ENCODE measurements at regions not wholly inside any gene's neighbourhood (a gene's known extent, or its start where the extent isn't known, plus 50 kb on each side); places are given as distances from the start of the nearest gene placed in this dataset.

DNA sequence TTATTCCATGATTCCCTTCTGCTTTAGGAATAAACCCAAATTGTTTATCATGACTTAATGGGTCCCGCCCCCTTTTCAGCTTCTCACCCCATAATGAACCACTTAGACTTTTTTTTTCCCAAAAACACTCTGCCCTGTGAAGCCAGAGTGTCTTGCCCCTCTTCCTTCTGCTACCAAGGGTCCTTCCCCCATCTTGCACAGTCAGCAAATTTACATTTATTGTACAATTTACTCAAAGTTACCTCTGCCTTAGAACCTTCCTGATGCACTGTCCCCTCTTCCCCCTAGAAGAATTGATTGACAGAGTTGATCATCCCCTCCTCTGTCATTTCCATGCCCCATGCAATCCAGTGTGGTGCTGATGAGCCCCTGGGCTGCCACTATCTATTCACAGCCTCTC, 101.5 kb upstream of the PPP2R3A start:
- ATAC-seq (replicated peaks in 6 of 8) = no peak
- H3K27ac ChIP-seq = no peak overlapping the region
- 17 to 100% (median 82%) methylated on average over 1 of the region's 1 CpG; no CpG with 5 or more reads in 3 of the 10 experiments for WGBS, 10 experiments
- no peak overlapping the region for H3K4me3 ChIP-seq
- peaks cover 0 to 3% of the 10 kb centered on the region in 2 donors for H3K4me1 ChIP-seq (replicated peaks in 1 of 2)
- in situ Hi-C loops (cut with MboI; ENCODE audit: low pct_unique_long_range_greater_than_20kb in 2 of 9, low sequenced_read_pairs in 9 of 9, unreplicated experiment in 9 of 9) = no loop called here

DNA sequence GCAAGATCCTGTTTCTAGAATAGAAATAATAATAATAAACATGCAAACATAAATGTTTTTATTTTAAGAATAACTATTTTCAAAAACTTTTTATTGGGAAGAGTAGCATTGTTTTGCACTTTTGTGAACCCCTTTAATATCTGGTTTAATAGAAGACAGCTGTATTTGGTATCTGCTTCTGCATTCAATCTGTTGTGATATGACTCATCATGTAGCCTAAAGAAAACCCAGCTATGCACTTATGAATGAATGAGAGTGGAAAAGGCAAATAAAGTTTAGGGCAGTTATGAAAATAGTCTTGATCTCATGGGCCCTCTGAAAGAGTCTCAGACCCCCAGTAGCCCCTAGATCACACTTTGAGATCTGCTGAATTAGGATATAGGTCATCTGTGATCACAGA, 100.4 kb upstream of the PPP2R3A start:
- peak in 2 of 8 experiments; percentile 60 to 62 for ATAC-seq (replicated peaks in 6 of 8)
- Histone ChIP-seq H3K4me3 (no peak overlapping the region), H3K27ac (no peak overlapping the region), H3K4me1 (replicated peaks in 1 of 2) (peaks cover 0 to 3% of the 10 kb centered on the region in 2 donors)
- in situ Hi-C loops (cut with MboI; ENCODE audit: low pct_unique_long_range_greater_than_20kb in 2 of 9, low sequenced_read_pairs in 9 of 9, unreplicated experiment in 9 of 9) = no loop called here

DNA sequence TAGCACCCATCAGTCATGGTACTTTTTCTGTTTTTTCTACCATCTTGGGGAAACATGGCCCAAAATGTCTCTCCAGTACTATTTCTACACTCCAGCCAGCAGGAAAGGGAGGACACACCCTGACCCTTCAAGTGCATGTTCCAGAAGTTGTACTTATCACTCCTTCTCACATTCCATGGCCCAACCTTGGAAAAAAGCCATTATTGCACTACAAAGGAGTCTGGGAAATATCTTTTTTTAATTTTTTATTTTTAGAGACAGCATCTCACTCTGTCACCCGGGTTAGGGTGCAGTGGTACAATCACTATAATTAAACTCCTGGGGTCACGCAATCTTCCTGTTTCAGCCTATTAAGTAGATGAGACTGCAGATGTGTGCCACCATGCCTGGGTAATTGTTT, 100.0 kb upstream of the PPP2R3A start:
- peak in 2 of 8 experiments; percentile 54 to 68 for ATAC-seq (replicated peaks in 6 of 8)
- Histone ChIP-seq H3K4me3 (no peak overlapping the region), H3K27ac (no peak overlapping the region), H3K4me1 (replicated peaks in 1 of 2) (peaks cover 0 to 3% of the 10 kb centered on the region in 2 donors)
- WGBS, 10 experiments = 40 to 86% (median 62%) methylated on average over 1 to 2 of the region's 2 CpGs; no CpG with 5 or more reads in 1 of the 10 experiments
- in situ Hi-C loops (cut with MboI; ENCODE audit: low pct_unique_long_range_greater_than_20kb in 2 of 9, low sequenced_read_pairs in 9 of 9, unreplicated experiment in 9 of 9) = no loop called here

DNA sequence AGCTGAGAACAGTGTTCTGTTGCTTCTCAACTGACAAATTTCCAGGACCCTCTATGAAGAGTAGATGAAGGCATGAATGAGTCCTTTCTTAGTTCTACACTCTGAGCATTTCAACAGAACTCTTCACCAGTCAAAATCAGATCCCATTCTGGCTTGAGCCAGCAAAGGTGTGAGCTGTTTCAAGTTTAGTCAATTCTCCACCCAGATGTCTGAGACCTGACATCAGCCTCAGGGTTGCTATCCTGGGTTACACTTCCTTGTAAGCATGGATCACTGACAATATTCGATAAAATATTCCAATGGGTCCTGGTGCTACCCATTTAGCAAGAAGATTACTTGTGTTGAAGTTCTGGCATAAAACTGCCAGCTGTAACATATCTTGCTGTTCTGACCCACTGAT, 97.6 kb upstream of the PPP2R3A start:
- Histone ChIP-seq H3K4me3 (no peak overlapping the region), H3K4me1 (replicated peaks in 1 of 2) (peaks cover 0 to 3% of the 10 kb centered on the region in 2 donors), H3K27ac (no peak overlapping the region)
- in situ Hi-C loops (cut with MboI; ENCODE audit: low pct_unique_long_range_greater_than_20kb in 2 of 9, low sequenced_read_pairs in 9 of 9, unreplicated experiment in 9 of 9) = no loop called here
- ATAC-seq (replicated peaks in 6 of 8) = no peak
- WGBS, 10 experiments = 0 to 100% (median 67%) methylated on average over 1 of the region's 1 CpG; no CpG with 5 or more reads in 5 of the 10 experiments

DNA sequence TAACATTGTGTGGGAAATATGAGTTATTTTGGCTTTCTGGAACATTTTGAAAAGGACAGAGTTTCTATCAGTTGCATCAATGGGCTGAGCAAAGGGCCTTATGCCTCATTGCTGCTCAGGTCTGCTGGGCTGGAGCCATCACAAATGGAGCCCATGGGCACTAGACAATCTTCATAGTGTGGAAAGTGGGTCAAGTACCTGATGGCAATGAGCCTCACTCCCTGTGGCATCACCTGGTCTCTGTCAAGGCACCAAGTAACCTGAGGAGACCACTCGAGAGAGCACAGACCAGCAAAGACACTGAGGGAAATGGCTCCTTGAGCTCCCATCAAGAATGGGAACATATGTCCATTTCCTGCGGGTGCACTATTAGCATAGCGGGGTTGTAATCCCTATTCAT, 96.7 kb upstream of the PPP2R3A start:
- Histone ChIP-seq H3K4me3 (no peak overlapping the region), H3K27ac (no peak overlapping the region), H3K4me1 (replicated peaks in 1 of 2) (peaks cover 0 to 3% of the 10 kb centered on the region in 2 donors)
- WGBS, 10 experiments = 0 to 95% (median 80%) methylated on average over 1 to 3 of the region's 3 CpGs; no CpG with 5 or more reads in 5 of the 10 experiments
- in situ Hi-C loops (cut with MboI; ENCODE audit: low pct_unique_long_range_greater_than_20kb in 2 of 9, low sequenced_read_pairs in 9 of 9, unreplicated experiment in 9 of 9) = no loop called here
- ATAC-seq (replicated peaks in 6 of 8) = no peak

DNA sequence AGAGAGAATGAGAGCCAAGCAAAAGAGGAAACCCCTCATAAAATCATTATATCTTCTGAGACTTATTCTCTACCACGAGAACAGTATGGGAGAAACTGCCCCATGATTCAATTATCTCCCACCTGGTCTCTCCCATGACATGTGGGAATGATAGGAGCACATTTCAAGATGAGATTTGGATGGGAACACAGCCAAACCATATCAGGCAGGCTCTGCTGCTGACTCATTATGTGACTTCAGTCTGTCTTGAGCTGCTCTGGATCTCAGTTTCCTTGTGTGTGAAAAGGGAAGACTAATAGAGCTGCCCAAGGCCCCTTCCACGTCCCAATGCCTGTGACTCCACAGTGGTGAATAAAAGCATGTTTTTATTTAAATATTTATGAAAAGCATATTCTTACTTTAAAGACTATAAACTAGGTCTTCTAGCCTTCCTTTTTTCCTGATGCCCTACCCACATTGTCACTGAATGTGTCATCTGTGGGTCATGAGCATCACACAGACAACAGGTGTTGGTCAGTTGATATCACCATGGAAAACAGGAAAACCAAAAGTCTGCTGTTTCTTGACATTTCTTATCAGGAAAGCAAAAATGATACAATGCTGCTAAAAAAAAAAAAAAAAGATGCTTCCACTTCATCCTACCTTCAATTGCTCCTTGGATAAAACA, 96.0 kb upstream of the PPP2R3A start:
- Histone ChIP-seq H3K4me1 (replicated peaks in 1 of 2) (peaks cover 0 to 3% of the 10 kb centered on the region in 2 donors), H3K27ac (no peak overlapping the region), H3K4me3 (no peak overlapping the region)
- in situ Hi-C loops (cut with MboI; ENCODE audit: low pct_unique_long_range_greater_than_20kb in 2 of 9, low sequenced_read_pairs in 9 of 9, unreplicated experiment in 9 of 9) = no loop called here
- 6 to 100% (median 57%) methylated on average over 1 to 2 of the region's 2 CpGs; no CpG with 5 or more reads in 3 of the 10 experiments for WGBS, 10 experiments
- ATAC-seq (replicated peaks in 6 of 8) = no peak

DNA sequence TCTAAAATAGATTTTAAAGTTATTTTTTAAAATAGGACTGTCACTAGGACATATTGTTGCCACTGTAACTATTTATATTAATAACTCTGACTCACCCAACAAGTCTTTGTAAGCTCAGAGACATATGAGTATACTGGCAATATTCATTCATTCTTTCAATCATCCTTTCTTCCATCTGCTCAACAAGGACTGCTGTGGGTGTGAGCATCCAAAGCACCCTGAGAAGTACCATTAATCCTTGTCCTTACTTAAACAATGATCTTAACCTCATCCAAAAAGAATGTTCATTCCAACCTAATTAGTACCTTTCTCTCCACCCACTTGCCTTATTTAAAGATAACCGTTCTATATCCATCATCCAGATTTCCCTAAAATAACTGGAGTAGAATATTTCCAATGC, 94.2 kb upstream of the PPP2R3A start:
- no peak for ATAC-seq (replicated peaks in 6 of 8)
- in situ Hi-C loops (cut with MboI; ENCODE audit: low pct_unique_long_range_greater_than_20kb in 2 of 9, low sequenced_read_pairs in 9 of 9, unreplicated experiment in 9 of 9) = no loop called here
- whole genome bisulfite sequencing, 10 experiments = 11 to 100% (median 73%) methylated on average over 1 of the region's 1 CpG
- Histone ChIP-seq H3K4me3 (no peak overlapping the region), H3K4me1 (replicated peaks in 1 of 2) (peaks cover 0 to 3% of the 10 kb centered on the region in 2 donors), H3K27ac (no peak overlapping the region)

DNA sequence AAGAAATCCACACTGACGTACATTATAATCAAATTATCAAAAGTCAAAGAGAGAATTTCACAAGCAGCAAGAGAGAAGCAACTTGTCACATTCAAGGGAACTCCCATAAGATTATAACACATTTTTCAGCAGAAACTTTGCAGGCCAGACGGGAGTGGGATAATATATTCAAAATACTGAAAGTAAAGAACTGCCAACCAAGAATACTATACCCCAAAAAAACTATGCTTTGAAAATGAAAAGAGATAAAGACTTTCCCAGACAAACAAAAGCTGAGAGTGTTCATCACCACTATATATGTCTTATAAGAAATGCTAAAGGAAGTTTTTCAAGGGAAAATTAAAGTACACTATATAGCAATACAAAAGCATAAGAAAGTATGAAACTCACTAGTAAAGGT, 91.5 kb upstream of the PPP2R3A start:
- Histone ChIP-seq H3K4me1 (replicated peaks in 1 of 2) (no peaks in the 10 kb centered on the region), H3K27ac (no peak overlapping the region), H3K4me3 (no peak overlapping the region)
- in situ Hi-C loops (cut with MboI; ENCODE audit: low pct_unique_long_range_greater_than_20kb in 2 of 9, low sequenced_read_pairs in 9 of 9, unreplicated experiment in 9 of 9) = no loop called here
- no peak for ATAC-seq (replicated peaks in 6 of 8)
- 17 to 100% (median 79%) methylated on average over 1 to 2 of the region's 2 CpGs for WGBS, 10 experiments

DNA sequence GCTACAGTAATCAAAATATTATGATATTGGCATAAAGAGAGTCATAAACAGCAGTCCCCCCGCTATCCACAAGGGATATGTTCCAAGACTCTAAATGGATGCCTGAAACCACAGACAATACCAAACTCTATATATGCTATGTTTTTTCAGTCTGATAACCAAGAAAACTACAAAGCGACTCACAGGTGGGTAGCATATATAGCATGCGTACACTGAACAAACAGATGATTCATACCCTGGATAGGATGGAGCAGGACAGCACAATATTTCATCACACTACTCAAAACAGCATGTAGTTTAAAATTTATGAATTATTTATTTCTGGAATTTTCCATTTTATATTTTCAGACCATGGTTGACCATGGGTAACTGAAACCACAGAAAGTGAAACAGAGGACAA, 87.0 kb upstream of the PPP2R3A start:
- in situ Hi-C loops (cut with MboI; ENCODE audit: low pct_unique_long_range_greater_than_20kb in 2 of 9, low sequenced_read_pairs in 9 of 9, unreplicated experiment in 9 of 9) = loop anchor here in 4 of 9 experiments (25.0 kb wide), 3 partner anchors 141 to 1266 kb away; partner anchors contain the start of gene EPHB1 (in 3 of the 4)
- ATAC-seq (replicated peaks in 6 of 8) = peak in 1 of 8 experiments; percentile 25
- WGBS, 10 experiments = 50 to 100% (median 90%) methylated on average over 1 to 3 of the region's 3 CpGs; no CpG with 5 or more reads in 1 of the 10 experiments

DNA sequence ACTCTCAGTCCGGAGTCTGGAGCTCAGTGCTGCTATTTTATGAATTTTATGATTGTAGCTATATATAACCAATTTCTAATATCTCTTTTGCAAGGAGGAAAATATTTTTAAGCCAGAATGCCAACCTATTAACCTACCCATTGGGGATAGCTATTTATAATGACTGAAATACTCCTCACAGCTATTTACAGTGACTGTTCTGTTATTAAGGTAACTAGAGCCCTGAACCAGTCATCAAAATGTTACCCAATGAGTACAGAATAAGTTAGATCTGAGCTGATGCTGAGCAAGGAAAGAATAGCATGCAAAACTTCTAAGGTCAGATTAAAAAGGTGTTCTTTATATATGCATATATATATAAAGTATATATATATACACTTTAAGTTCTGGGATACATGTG, 79.6 kb upstream of the PPP2R3A start:
- Histone ChIP-seq H3K27ac (no peak overlapping the region), H3K4me1 (replicated peaks in 1 of 2) (peaks cover 4 to 11% of the 10 kb centered on the region in 2 donors), H3K4me3 (no peak overlapping the region)
- 67 to 100% (median 90%) methylated on average over 1 of the region's 1 CpG; no CpG with 5 or more reads in 5 of the 10 experiments for WGBS, 10 experiments
- no peak for ATAC-seq (replicated peaks in 6 of 8)
- in situ Hi-C loops (cut with MboI; ENCODE audit: low pct_unique_long_range_greater_than_20kb in 2 of 9, low sequenced_read_pairs in 9 of 9, unreplicated experiment in 9 of 9) = loop anchor here in 4 of 9 experiments (25.0 kb wide), 3 partner anchors 149 to 1274 kb away; partner anchors contain the start of gene EPHB1 (in 3 of the 4)

More for the DNA sequence above, 87.0 kb upstream of the PPP2R3A start:
- Histone ChIP-seq H3K4me3 (no peak overlapping the region), H3K4me1 (replicated peaks in 1 of 2) (no peaks in the 10 kb centered on the region), H3K27ac (no peak overlapping the region)

DNA sequence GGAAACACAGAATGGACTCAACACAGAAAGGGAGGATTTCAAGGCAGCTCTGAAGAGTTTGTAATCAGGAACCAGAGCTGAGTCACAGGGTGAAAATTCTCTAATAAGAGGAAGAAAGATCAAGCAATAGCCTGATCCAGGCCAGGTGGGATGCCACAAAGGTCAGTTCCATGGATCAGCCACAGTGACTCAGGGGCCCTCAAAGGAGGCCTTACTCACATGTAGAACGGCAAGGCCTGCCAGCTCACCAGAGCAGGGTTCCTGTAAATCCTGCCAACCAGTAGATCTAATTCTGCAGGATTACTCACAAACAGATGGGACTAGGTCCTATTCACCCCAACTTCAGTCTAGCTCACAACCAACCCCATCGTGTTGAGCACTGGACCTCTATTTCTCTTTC, 78.3 kb upstream of the PPP2R3A start:
- in situ Hi-C loops (cut with MboI; ENCODE audit: low pct_unique_long_range_greater_than_20kb in 2 of 9, low sequenced_read_pairs in 9 of 9, unreplicated experiment in 9 of 9) = loop anchor here in 4 of 9 experiments (25.0 kb wide), 3 partner anchors 150 to 1275 kb away; partner anchors contain the start of gene EPHB1 (in 3 of the 4)
- Histone ChIP-seq H3K4me1 (replicated peaks in 1 of 2) (peaks cover 4 to 11% of the 10 kb centered on the region in 2 donors), H3K4me3 (no peak overlapping the region), H3K27ac (no peak overlapping the region)
- 13 to 100% (median 66%) methylated on average over 1 to 2 of the region's 2 CpGs; no CpG with 5 or more reads in 4 of the 10 experiments for WGBS, 10 experiments
- ATAC-seq (replicated peaks in 6 of 8) = no peak

DNA sequence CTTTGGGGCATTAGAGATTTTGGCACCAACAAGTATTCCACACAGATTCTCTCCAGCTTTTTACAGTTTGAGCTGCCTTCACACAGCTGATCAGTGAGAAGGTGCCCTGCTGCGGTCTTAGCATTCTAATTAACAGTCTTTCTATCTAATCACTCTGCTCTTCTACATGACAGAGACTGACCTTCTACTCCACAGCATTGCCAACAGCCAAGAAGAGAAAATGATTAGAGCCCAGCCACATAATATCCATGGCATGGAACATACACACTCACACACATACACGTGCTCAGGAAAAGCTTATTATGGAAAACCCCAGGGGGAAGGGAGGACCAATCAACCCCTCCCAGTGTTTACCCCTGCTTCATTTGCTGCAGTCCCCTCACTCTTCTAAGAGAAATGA, 76.1 kb upstream of the PPP2R3A start:
- in situ Hi-C loops (cut with MboI; ENCODE audit: low pct_unique_long_range_greater_than_20kb in 2 of 9, low sequenced_read_pairs in 9 of 9, unreplicated experiment in 9 of 9) = loop anchor here in 4 of 9 experiments (25.0 kb wide), 3 partner anchors 152 to 1277 kb away; partner anchors contain the start of gene EPHB1 (in 3 of the 4)
- H3K4me3 ChIP-seq = no peak overlapping the region
- H3K27ac ChIP-seq = no peak overlapping the region
- H3K4me1 ChIP-seq (replicated peaks in 1 of 2) = peaks cover 7 to 14% of the 10 kb centered on the region in 2 donors
- WGBS, 10 experiments = 0 to 71% (median 20%) methylated on average over 1 of the region's 2 CpGs; no CpG with 5 or more reads in 5 of the 10 experiments
- peak in 2 of 8 experiments; percentile 16 to 36 for ATAC-seq (replicated peaks in 6 of 8)

DNA sequence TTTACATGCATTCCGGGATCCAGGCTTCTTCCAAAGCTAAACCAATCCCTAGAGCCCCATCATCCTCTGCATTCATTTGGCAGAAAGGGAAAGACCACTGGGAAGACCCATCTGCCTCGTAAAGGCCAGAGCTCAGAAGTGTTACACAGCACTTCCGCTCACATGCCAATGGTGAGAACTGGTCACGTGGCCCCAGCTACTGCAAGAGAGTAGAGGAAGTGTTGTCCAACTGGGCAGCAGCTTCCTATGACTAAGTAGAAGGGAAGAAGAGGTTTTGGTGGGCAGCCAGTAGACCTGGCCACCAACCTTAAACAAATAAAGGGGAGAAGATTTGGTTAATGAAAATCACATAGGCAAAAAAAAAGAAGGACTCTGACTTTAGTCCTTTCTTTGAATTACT, 74.4 kb upstream of the PPP2R3A start:
- Histone ChIP-seq H3K4me3 (no peak overlapping the region), H3K4me1 (replicated peaks in 1 of 2) (peaks cover 15 to 23% of the 10 kb centered on the region in 2 donors), H3K27ac (no peak overlapping the region)
- in situ Hi-C loops (cut with MboI; ENCODE audit: low pct_unique_long_range_greater_than_20kb in 2 of 9, low sequenced_read_pairs in 9 of 9, unreplicated experiment in 9 of 9) = loop anchor here in 5 of 9 experiments (10.0 to 25.0 kb wide), 4 partner anchors 154 to 1279 kb away; partner anchors contain the start of gene EPHB1 (in 4 of the 5)
- no peak for ATAC-seq (replicated peaks in 6 of 8)
- 28 to 96% (median 86%) methylated on average over 1 to 4 of the region's 4 CpGs; no CpG with 5 or more reads in 1 of the 10 experiments for WGBS, 10 experiments

Measured in motor neuron (in vitro differentiated cells).